ENCODE measurements at regions not wholly inside any gene's neighbourhood (a gene's known extent, or its start where the extent isn't known, plus 50 kb on each side); places are given as distances from the start of the nearest gene placed in this dataset.

GRCh38 chr5:120258123-120258522 is 206.0 kb upstream of the PRR16 start:
- intact Hi-C loops (cut with micrococcal nuclease; ENCODE audit: unreplicated experiment): no loop called here
- TF ChIP-seq, protein P1, sequence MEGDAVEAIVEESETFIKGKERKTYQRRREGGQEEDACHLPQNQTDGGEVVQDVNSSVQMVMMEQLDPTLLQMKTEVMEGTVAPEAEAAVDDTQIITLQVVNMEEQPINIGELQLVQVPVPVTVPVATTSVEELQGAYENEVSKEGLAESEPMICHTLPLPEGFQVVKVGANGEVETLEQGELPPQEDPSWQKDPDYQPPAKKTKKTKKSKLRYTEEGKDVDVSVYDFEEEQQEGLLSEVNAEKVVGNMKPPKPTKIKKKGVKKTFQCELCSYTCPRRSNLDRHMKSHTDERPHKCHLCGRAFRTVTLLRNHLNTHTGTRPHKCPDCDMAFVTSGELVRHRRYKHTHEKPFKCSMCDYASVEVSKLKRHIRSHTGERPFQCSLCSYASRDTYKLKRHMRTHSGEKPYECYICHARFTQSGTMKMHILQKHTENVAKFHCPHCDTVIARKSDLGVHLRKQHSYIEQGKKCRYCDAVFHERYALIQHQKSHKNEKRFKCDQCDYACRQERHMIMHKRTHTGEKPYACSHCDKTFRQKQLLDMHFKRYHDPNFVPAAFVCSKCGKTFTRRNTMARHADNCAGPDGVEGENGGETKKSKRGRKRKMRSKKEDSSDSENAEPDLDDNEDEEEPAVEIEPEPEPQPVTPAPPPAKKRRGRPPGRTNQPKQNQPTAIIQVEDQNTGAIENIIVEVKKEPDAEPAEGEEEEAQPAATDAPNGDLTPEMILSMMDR (IDR thresholded peaks at IDR 0.05; ENCODE audit: unreplicated experiment): no peak
- H3K27me3 Mint-ChIP-seq (ENCODE audit: unreplicated experiment): no peaks in the 10 kb centered on the region

DNA sequence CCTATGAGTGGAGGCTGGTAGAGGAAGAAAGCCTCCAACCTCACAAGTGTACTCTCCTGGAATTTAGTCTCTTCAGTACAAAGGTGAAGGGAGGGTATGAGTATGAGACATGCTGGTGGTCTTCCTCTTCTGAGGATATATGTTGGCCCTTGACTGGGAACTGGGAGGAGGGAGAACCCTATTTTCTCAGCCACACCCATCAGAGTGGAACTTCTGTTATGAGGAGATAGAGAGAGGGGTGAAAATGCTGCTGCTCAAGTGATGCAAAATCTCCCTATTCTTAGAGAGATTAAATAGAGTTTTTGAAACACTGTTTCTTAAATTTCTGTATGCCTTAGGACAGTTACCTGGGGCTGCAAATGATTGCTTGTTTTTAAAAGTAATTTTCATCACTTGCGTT is 203.4 kb upstream of the PRR16 start:
- Mint-ChIP-seq H3K9me3 (ENCODE audit: low read depth, unreplicated experiment) (no peaks in the 10 kb centered on the region), H3K27me3 (ENCODE audit: unreplicated experiment) (no peaks in the 10 kb centered on the region), H3K4me1 (ENCODE audit: low read depth, unreplicated experiment) (peaks cover 8% of the 10 kb centered on the region), H3K27ac (ENCODE audit: unreplicated experiment) (no peak overlapping the region), H3K36me3 (ENCODE audit: insufficient read depth, unreplicated experiment) (no peaks in the 10 kb centered on the region), H3K4me3 (ENCODE audit: low read depth, unreplicated experiment) (no peak overlapping the region)
- TF ChIP-seq, protein P1 (IDR thresholded peaks at IDR 0.05; ENCODE audit: unreplicated experiment): no peak
- intact Hi-C loops (cut with micrococcal nuclease; ENCODE audit: unreplicated experiment): no loop called here
- no peak for DNase-seq
- no TSS peak for BruUV-seq (replicated peaks)
- CTCF ChIA-PET: no interaction called here

More at GRCh38 chr5:120258123-120258522, 206.0 kb upstream of the PRR16 start:
- H3K9me3 Mint-ChIP-seq (ENCODE audit: low read depth, unreplicated experiment): no peaks in the 10 kb centered on the region
- no peak overlapping the region for H3K4me3 Mint-ChIP-seq (ENCODE audit: low read depth, unreplicated experiment)
- BruUV-seq (replicated peaks): no TSS peak
- DNase-seq: no peak
- peaks cover 15% of the 10 kb centered on the region for H3K4me1 Mint-ChIP-seq (ENCODE audit: low read depth, unreplicated experiment)
- CTCF ChIA-PET: interaction anchor here (0.6 kb wide), 1 partner anchor 81 kb away, joined by 3 read pairs; no protein-coding TSS in a partner anchor
- H3K27ac Mint-ChIP-seq (ENCODE audit: unreplicated experiment): no peak overlapping the region
- H3K36me3 Mint-ChIP-seq (ENCODE audit: insufficient read depth, unreplicated experiment): no peaks in the 10 kb centered on the region

DNA sequence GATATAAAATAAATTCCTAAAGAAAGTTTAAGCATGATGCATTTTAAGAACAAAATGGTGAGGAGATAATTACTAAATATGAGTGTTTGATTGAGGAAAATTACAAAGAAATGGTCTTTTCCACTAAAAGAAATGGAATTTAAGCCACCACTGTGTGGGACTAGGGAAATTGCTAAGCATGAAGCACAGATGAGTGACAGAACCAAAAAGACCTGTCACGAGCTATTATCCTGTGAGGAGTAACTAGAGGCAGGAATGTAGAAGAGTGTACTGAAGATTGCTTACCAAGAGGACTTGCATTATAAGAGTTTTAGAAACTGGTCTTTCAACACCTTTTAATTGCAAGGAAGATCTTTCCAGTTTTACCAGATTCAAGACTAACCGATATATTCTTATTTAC is 193.6 kb upstream of the PRR16 start:
- CTCF ChIA-PET: no interaction called here
- intact Hi-C loops (cut with micrococcal nuclease; ENCODE audit: unreplicated experiment): no loop called here
- H3K27ac Mint-ChIP-seq (ENCODE audit: unreplicated experiment): no peak overlapping the region
- no peak overlapping the region for H3K4me3 Mint-ChIP-seq (ENCODE audit: low read depth, unreplicated experiment)
- no peaks in the 10 kb centered on the region for H3K36me3 Mint-ChIP-seq (ENCODE audit: insufficient read depth, unreplicated experiment)
- DNase-seq: no peak
- peaks cover 7% of the 10 kb centered on the region for H3K9me3 Mint-ChIP-seq (ENCODE audit: low read depth, unreplicated experiment)
- TF ChIP-seq, protein P1 (IDR thresholded peaks at IDR 0.05; ENCODE audit: unreplicated experiment): no peak
- H3K27me3 Mint-ChIP-seq (ENCODE audit: unreplicated experiment): no peaks in the 10 kb centered on the region
- no TSS peak for BruUV-seq (replicated peaks)
- no peaks in the 10 kb centered on the region for H3K4me1 Mint-ChIP-seq (ENCODE audit: low read depth, unreplicated experiment)

GRCh38 chr5:120293796-120294195 is 170.3 kb upstream of the PRR16 start:
- intact Hi-C loops (cut with micrococcal nuclease; ENCODE audit: unreplicated experiment): no loop called here
- Mint-ChIP-seq H3K36me3 (ENCODE audit: insufficient read depth, unreplicated experiment) (no peaks in the 10 kb centered on the region), H3K4me3 (ENCODE audit: low read depth, unreplicated experiment) (no peak overlapping the region), H3K27me3 (ENCODE audit: unreplicated experiment) (no peaks in the 10 kb centered on the region), H3K4me1 (ENCODE audit: low read depth, unreplicated experiment) (peaks cover 8% of the 10 kb centered on the region), H3K9me3 (ENCODE audit: low read depth, unreplicated experiment) (no peaks in the 10 kb centered on the region), H3K27ac (ENCODE audit: unreplicated experiment) (no peak overlapping the region)
- DNase-seq: no peak
- BruUV-seq (replicated peaks): no TSS peak
- CTCF ChIA-PET: no interaction called here
- TF ChIP-seq, protein P1 (IDR thresholded peaks at IDR 0.05; ENCODE audit: unreplicated experiment): no peak
